CD14-positive monocyte (primary cell): ENCODE measurements at regions not wholly inside any gene's neighbourhood (a gene's known extent, or its start where the extent isn't known, plus 50 kb on each side); places are given as distances from the start of the nearest gene placed in this dataset.

Experiments used
- DNase-seq, 3 donors: peaks; one replicate each; pipeline ENCODE4 v3.0.0-alpha.2; 2011 to 2022
- H2AFZ ChIP-seq: 2 replicates; pipeline ENCODE4 v1.6.0; 2012; ENCODE audit warnings: mild to moderate bottlenecking, low read depth, low read length, inconsistent platforms; ENCODE audit not compliant: insufficient read depth, poor library complexity, severe bottlenecking
- H3K27ac ChIP-seq, 2 donors: 1 replicate in 1 of 2; 2 replicates in 1 of 2; pipeline ENCODE4 v1.5.1; 2012 to 2013; ENCODE audit warnings: low read length in 2 of 2, control low read depth in 1 of 2, inconsistent platforms in 1 of 2, low read depth in 1 of 2, mild to moderate bottlenecking in 1 of 2
- H3K27me3 ChIP-seq, 2 donors: one replicate each; pipeline versions ENCODE4 v1.6.0 to v1.6.1; 2011 to 2013; ENCODE audit warnings: low read length in 2 of 2; ENCODE audit not compliant: control insufficient read depth in 2 of 2, insufficient read depth in 2 of 2
- H3K36me3 ChIP-seq, 2 donors: replicated peaks in 1 of 2; 1 replicate in 1 of 2; 2 replicates in 1 of 2; pipeline versions ENCODE4 v1.5.1 to v1.6.1; 2012 to 2013; ENCODE audit warnings: low read length in 2 of 2, control low read depth in 1 of 2, inconsistent platforms in 1 of 2, mild to moderate bottlenecking in 1 of 2; ENCODE audit not compliant: insufficient read depth in 2 of 2, control insufficient read depth in 1 of 2
- H3K4me1 ChIP-seq, 2 donors: 1 replicate in 1 of 2; 2 replicates in 1 of 2; pipeline versions ENCODE4 v1.5.1 to v1.6.1; 2012 to 2013; ENCODE audit warnings: low read length in 2 of 2, control low read depth in 1 of 2, inconsistent platforms in 1 of 2, mild to moderate bottlenecking in 1 of 2, moderate library complexity in 1 of 2; ENCODE audit not compliant: insufficient read depth in 2 of 2, control insufficient read depth in 1 of 2
- H3K4me2 ChIP-seq: replicated peaks from 2 replicates; pipeline ENCODE3; 2012; ENCODE audit warnings: low read length, moderate library complexity, mild to moderate bottlenecking; ENCODE audit not compliant: poor library complexity, severe bottlenecking; ENCODE audit errors: extremely low read depth
- H3K4me3 ChIP-seq, 3 experiments: fragments of 200-600 bp in 1 of 3; sonication (generic) in 1 of 3; replicated peaks in 1 of 3; 1 replicate in 2 of 3; 2 replicates in 1 of 3; pipeline ENCODE4 v1.5.1; 2011 to 2013; ENCODE audit warnings: low read length in 3 of 3, mild to moderate bottlenecking in 3 of 3, control low read depth in 2 of 3, low read depth in 2 of 3, inconsistent platforms in 1 of 3, moderate library complexity in 1 of 3
- H3K79me2 ChIP-seq: 2 replicates; pipeline ENCODE4 v1.6.0; 2012; ENCODE audit warnings: mild to moderate bottlenecking, control low read depth, inconsistent platforms, low read length, moderate library complexity; ENCODE audit not compliant: insufficient read depth
- H3K9ac ChIP-seq: 2 replicates; pipeline ENCODE4 v1.6.0; 2017; ENCODE audit warnings: low read length, mild to moderate bottlenecking; ENCODE audit not compliant: insufficient read depth, poor library complexity, severe bottlenecking
- H3K9me3 ChIP-seq, 2 donors: replicated peaks in 1 of 2; 1 replicate in 1 of 2; 2 replicates in 1 of 2; pipeline versions ENCODE4 v1.5.1 to v1.6.1; 2012 to 2013; ENCODE audit warnings: low read length in 2 of 2, control low read depth in 1 of 2; ENCODE audit not compliant: control insufficient read depth in 1 of 2, insufficient read depth in 1 of 2
- H4K20me1 ChIP-seq: 2 replicates; pipeline ENCODE4 v1.6.0; 2012; ENCODE audit warnings: mild to moderate bottlenecking, low read length, control low read depth, moderate library complexity; ENCODE audit not compliant: insufficient read depth
- H3K27ac Mint-ChIP-seq, 7 donors: one replicate each; pipeline ENCODE4 v1.8.0; 2020; ENCODE audit warnings: mild to moderate bottlenecking in 7 of 7, mixed read lengths in 7 of 7, moderate library complexity in 6 of 7, inconsistent platforms in 2 of 7
- H3K27me3 Mint-ChIP-seq, 3 donors: one replicate each; pipeline ENCODE4 v1.8.0; 2021 to 2022; ENCODE audit warnings: low read depth in 3 of 3, mild to moderate bottlenecking in 3 of 3, mixed read lengths in 3 of 3, moderate library complexity in 3 of 3, inconsistent platforms in 1 of 3
- H3K36me3 Mint-ChIP-seq, 2 donors: one replicate each; pipeline ENCODE4 v1.8.0; 2020; ENCODE audit warnings: mixed read lengths in 2 of 2, inconsistent platforms in 1 of 2, mild to moderate bottlenecking in 1 of 2
- H3K4me1 Mint-ChIP-seq: one replicate; pipeline ENCODE4 v1.8.0; 2020; ENCODE audit warnings: mild to moderate bottlenecking, mixed read lengths
- H3K4me3 Mint-ChIP-seq, 2 donors: one replicate each; pipeline ENCODE4 v1.8.0; 2020; ENCODE audit warnings: mild to moderate bottlenecking in 2 of 2, mixed read lengths in 2 of 2, moderate library complexity in 1 of 2
- H3K9me3 Mint-ChIP-seq, 7 donors: one replicate each; pipeline ENCODE4 v1.8.0; 2020 to 2022; ENCODE audit warnings: mixed read lengths in 7 of 7, mild to moderate bottlenecking in 6 of 7, moderate library complexity in 6 of 7, inconsistent platforms in 2 of 7
- WGBS: methylation state at CpG from one replicate; pipeline ENCODE4 v1.1.5; 2013; ENCODE audit warnings: missing lambda C conversion rate; ENCODE audit not compliant: insufficient coverage; 5-methylcytosine and 5-hydroxymethylcytosine counted together
- intact Hi-C, 2 donors: fragments of 100-400 bp; cut with micrococcal nuclease; formaldehyde crosslinking; loops; one replicate each; pipeline versions ENCODE4 v1.15.0 to v1.15.1; 2023
- TF ChIP-seq, protein P1 (sequence below): fragments of 200-600 bp; IDR thresholded peaks from one replicate; pipeline ENCODE4 v1.8.0; 2022; ENCODE audit warnings: antibody characterized with exemption, mild to moderate bottlenecking

DNA sequence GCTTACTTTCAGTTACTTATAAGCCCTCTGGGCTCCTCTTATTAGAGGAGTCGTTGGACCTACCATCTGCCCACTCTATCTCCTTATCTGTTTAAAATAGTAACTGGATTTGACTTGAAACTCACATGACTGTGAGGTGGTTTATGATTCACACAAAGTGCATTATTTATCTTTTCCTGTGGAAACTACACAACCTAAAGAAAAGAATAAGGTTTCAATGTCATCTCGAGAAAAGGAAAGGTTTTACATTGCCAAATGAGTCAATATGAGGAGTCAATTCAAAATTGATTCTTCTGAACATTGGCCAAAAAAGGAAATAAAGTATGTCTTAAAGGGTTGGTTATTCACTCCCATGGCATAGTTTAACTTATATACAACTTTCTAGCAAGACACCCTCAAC lies 225.0 kb upstream of the G2E3 start:
- Histone ChIP-seq H3K9ac (no peak overlapping the region), H3K27ac (no peak overlapping the region), H3K4me2 (no peak overlapping the region), H3K36me3 (no peaks in the 10 kb centered on the region), H3K79me2 (no peaks in the 10 kb centered on the region), H2AFZ (no peak overlapping the region), H4K20me1 (no peaks in the 10 kb centered on the region), H3K4me3 (no peak overlapping the region), H3K4me1 (no peaks in the 10 kb centered on the region), H3K27me3 (no peaks in the 10 kb centered on the region), H3K9me3 (no peaks in the 10 kb centered on the region)
- Mint-ChIP-seq H3K27ac (no peak overlapping the region), H3K9me3 (peaks cover 0 to 2% (median 0%) of the 10 kb centered on the region in 7 donors), H3K27me3 (no peaks in the 10 kb centered on the region), H3K4me3 (no peak overlapping the region), H3K36me3 (no peaks in the 10 kb centered on the region), H3K4me1 (no peaks in the 10 kb centered on the region)
- no CpG with 5 or more reads among the region's 2 CpGs for WGBS
- TF ChIP-seq, protein P1, sequence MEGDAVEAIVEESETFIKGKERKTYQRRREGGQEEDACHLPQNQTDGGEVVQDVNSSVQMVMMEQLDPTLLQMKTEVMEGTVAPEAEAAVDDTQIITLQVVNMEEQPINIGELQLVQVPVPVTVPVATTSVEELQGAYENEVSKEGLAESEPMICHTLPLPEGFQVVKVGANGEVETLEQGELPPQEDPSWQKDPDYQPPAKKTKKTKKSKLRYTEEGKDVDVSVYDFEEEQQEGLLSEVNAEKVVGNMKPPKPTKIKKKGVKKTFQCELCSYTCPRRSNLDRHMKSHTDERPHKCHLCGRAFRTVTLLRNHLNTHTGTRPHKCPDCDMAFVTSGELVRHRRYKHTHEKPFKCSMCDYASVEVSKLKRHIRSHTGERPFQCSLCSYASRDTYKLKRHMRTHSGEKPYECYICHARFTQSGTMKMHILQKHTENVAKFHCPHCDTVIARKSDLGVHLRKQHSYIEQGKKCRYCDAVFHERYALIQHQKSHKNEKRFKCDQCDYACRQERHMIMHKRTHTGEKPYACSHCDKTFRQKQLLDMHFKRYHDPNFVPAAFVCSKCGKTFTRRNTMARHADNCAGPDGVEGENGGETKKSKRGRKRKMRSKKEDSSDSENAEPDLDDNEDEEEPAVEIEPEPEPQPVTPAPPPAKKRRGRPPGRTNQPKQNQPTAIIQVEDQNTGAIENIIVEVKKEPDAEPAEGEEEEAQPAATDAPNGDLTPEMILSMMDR: no peak
- intact Hi-C loops: no loop called here
- DNase-seq: no peak

DNA sequence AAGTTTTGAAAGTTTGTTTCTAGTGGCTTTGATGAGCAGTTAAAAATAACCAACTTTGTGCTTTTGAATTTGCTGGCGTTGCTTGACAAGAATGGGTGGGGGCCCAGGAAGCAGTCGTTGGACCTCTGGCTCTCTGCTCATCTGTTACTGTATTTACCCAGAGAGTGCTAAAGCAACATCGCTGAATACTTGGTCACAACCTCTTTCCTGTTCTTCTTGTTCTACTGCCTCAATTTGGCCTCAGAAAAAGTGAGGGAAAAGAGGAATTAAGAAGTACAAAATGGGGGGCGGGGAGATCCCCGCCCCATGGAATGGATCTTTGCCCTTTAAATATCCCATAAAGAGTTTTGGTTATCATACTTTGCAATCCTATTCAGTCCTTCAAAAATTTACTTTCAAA lies 221.5 kb upstream of the G2E3 start:
- Histone ChIP-seq H3K4me2 (no peak overlapping the region), H3K36me3 (no peaks in the 10 kb centered on the region), H2AFZ (no peak overlapping the region), H4K20me1 (no peaks in the 10 kb centered on the region), H3K27me3 (no peaks in the 10 kb centered on the region), H3K4me3 (no peak overlapping the region), H3K9me3 (no peaks in the 10 kb centered on the region), H3K27ac (no peak overlapping the region), H3K79me2 (no peaks in the 10 kb centered on the region), H3K4me1 (no peaks in the 10 kb centered on the region), H3K9ac (no peak overlapping the region)
- peaks cover 0 to 2% (median 0%) of the 10 kb centered on the region in 7 donors for H3K9me3 Mint-ChIP-seq
- H3K4me1 Mint-ChIP-seq: no peaks in the 10 kb centered on the region
- TF ChIP-seq, protein P1: no peak
- H3K36me3 Mint-ChIP-seq: no peaks in the 10 kb centered on the region
- DNase-seq: no peak
- no peak overlapping the region for H3K27ac Mint-ChIP-seq
- intact Hi-C loops: no loop called here
- 63% methylated on average over 2 of the region's 5 CpGs for WGBS
- peaks cover 0 to 6% (median 1%) of the 10 kb centered on the region in 3 donors for H3K27me3 Mint-ChIP-seq
- no peak overlapping the region for H3K4me3 Mint-ChIP-seq
